Stimulated activated naive CD8-positive, alpha-beta T cell treated with anti-CD3 and anti-CD28 coated beads, Interleukin-15, Interleukin-2, amounts not matched to agents 100 ng/mL and 50 ng/mL, for 24 hours (primary cell): ENCODE measurements at regions not wholly inside any gene's neighbourhood (a gene's known extent, or its start where the extent isn't known, plus 50 kb on each side); places are given as distances from the start of the nearest gene placed in this dataset.
"Not testable (repeated sequence)": the region's sequence is repeated elsewhere in the genome, so short reads cannot be mapped to it uniquely, and the experiment has no call there.

Experiments used
- H3K27ac Mint-ChIP-seq: one replicate; pipeline ENCODE4 v1.8.0; 2021; ENCODE audit warnings: mild to moderate bottlenecking, mixed read lengths
- H3K27me3 Mint-ChIP-seq: one replicate; pipeline ENCODE4 v1.8.0; 2021; ENCODE audit warnings: mixed read lengths
- H3K36me3 Mint-ChIP-seq: one replicate; pipeline ENCODE4 v1.8.0; 2021; ENCODE audit warnings: low read depth, mixed read lengths
- H3K4me1 Mint-ChIP-seq: one replicate; pipeline ENCODE4 v1.8.0; 2021; ENCODE audit warnings: low read depth, mixed read lengths
- H3K4me3 Mint-ChIP-seq: one replicate; pipeline ENCODE4 v1.8.0; 2021; ENCODE audit warnings: mild to moderate bottlenecking, mixed read lengths
- H3K9me3 Mint-ChIP-seq: one replicate; pipeline ENCODE4 v1.8.0; 2021; ENCODE audit warnings: mixed read lengths

GRCh38 chr1:199079994-199080393 lies 441.2 kb downstream of the PTPRC start:
- Mint-ChIP-seq H3K27ac (no peak overlapping the region), H3K36me3 (no peaks in the 10 kb centered on the region), H3K4me1 (peaks cover 18% of the 10 kb centered on the region), H3K9me3 (no peaks in the 10 kb centered on the region), H3K27me3 (no peaks in the 10 kb centered on the region), H3K4me3 (no peak overlapping the region)

- Mint-ChIP-seq H3K4me1 (peaks cover 18% of the 10 kb centered on the region), H3K36me3 (no peaks in the 10 kb centered on the region), H3K4me3 (no peak overlapping the region), H3K27ac (no peak overlapping the region), H3K27me3 (no peaks in the 10 kb centered on the region), H3K9me3 (no peaks in the 10 kb centered on the region)
These were observed 442.9 kb downstream of the PTPRC start for GRCh38 chr1:199081739-199082138.

- Mint-ChIP-seq H3K27ac (no peak overlapping the region), H3K9me3 (no peaks in the 10 kb centered on the region), H3K4me1 (peaks cover 24% of the 10 kb centered on the region), H3K27me3 (no peaks in the 10 kb centered on the region), H3K36me3 (no peaks in the 10 kb centered on the region), H3K4me3 (no peak overlapping the region)
These were observed 444.0 kb downstream of the PTPRC start for GRCh38 chr1:199082778-199083389.

GRCh38 chr1:199083680-199084079 lies 444.8 kb downstream of the PTPRC start:
- no peak overlapping the region for H3K4me3 Mint-ChIP-seq
- H3K27ac Mint-ChIP-seq: no peak overlapping the region
- no peaks in the 10 kb centered on the region for H3K9me3 Mint-ChIP-seq
- H3K27me3 Mint-ChIP-seq: no peaks in the 10 kb centered on the region
- H3K4me1 Mint-ChIP-seq: peaks cover 31% of the 10 kb centered on the region
- H3K36me3 Mint-ChIP-seq: no peaks in the 10 kb centered on the region

- peaks cover 37% of the 10 kb centered on the region for H3K4me1 Mint-ChIP-seq
These were observed 445.5 kb downstream of the PTPRC start for GRCh38 chr1:199084293-199084692.

GRCh38 chr1:199085903-199086302 lies 447.1 kb downstream of the PTPRC start:
- Mint-ChIP-seq H3K36me3 (no peaks in the 10 kb centered on the region), H3K4me3 (no peak overlapping the region), H3K4me1 (peaks cover 53% of the 10 kb centered on the region), H3K27ac (no peak overlapping the region), H3K9me3 (no peaks in the 10 kb centered on the region), H3K27me3 (no peaks in the 10 kb centered on the region)

More at GRCh38 chr1:199084293-199084692, 445.5 kb downstream of the PTPRC start:
- Mint-ChIP-seq H3K36me3 (no peaks in the 10 kb centered on the region), H3K9me3 (no peaks in the 10 kb centered on the region), H3K27ac (no peak overlapping the region), H3K4me3 (no peak overlapping the region), H3K27me3 (no peaks in the 10 kb centered on the region)

GRCh38 chr1:199087144-199087543 lies 448.3 kb downstream of the PTPRC start:
- H3K36me3 Mint-ChIP-seq: no peaks in the 10 kb centered on the region
- no peak overlapping the region for H3K4me3 Mint-ChIP-seq
- peaks cover 45% of the 10 kb centered on the region for H3K4me1 Mint-ChIP-seq
- H3K27ac Mint-ChIP-seq: no peak overlapping the region
- H3K9me3 Mint-ChIP-seq: no peaks in the 10 kb centered on the region
- no peaks in the 10 kb centered on the region for H3K27me3 Mint-ChIP-seq

GRCh38 chr1:199089393-199090122 lies 450.7 kb downstream of the PTPRC start:
- no peaks in the 10 kb centered on the region for H3K27me3 Mint-ChIP-seq
- H3K36me3 Mint-ChIP-seq: no peaks in the 10 kb centered on the region
- H3K4me1 Mint-ChIP-seq: peaks cover 37% of the 10 kb centered on the region
- no peaks in the 10 kb centered on the region for H3K9me3 Mint-ChIP-seq
- no peak overlapping the region for H3K4me3 Mint-ChIP-seq
- no peak overlapping the region for H3K27ac Mint-ChIP-seq

GRCh38 chr1:199095628-199096027 lies 456.8 kb downstream of the PTPRC start:
- not testable (repeated sequence) for H3K4me3 Mint-ChIP-seq, H3K27ac Mint-ChIP-seq, H3K27me3 Mint-ChIP-seq, H3K36me3 Mint-ChIP-seq, H3K9me3 Mint-ChIP-seq
- H3K4me1 Mint-ChIP-seq: peaks cover 15% of the 10 kb centered on the region

GRCh38 chr1:199096591-199096990 lies 457.8 kb downstream of the PTPRC start:
- Mint-ChIP-seq H3K9me3 (no peaks in the 10 kb centered on the region), H3K4me1 (peaks cover 12% of the 10 kb centered on the region), H3K27me3 (no peaks in the 10 kb centered on the region), H3K36me3 (no peaks in the 10 kb centered on the region), H3K27ac (no peak overlapping the region), H3K4me3 (no peak overlapping the region)

GRCh38 chr1:199098468-199098867 lies 459.6 kb downstream of the PTPRC start:
- peaks cover 16% of the 10 kb centered on the region for H3K4me1 Mint-ChIP-seq

GRCh38 chr1:199101139-199101538 lies 462.3 kb downstream of the PTPRC start:
- H3K36me3 Mint-ChIP-seq: no peaks in the 10 kb centered on the region
- no peak overlapping the region for H3K27ac Mint-ChIP-seq
- H3K9me3 Mint-ChIP-seq: peaks cover 13% of the 10 kb centered on the region
- H3K4me3 Mint-ChIP-seq: no peak overlapping the region
- H3K27me3 Mint-ChIP-seq: no peaks in the 10 kb centered on the region
- peaks cover 11% of the 10 kb centered on the region for H3K4me1 Mint-ChIP-seq

More at GRCh38 chr1:199098468-199098867, 459.6 kb downstream of the PTPRC start:
- Mint-ChIP-seq H3K9me3 (peaks cover 4% of the 10 kb centered on the region), H3K4me3 (no peak overlapping the region), H3K36me3 (no peaks in the 10 kb centered on the region), H3K27me3 (no peaks in the 10 kb centered on the region), H3K27ac (no peak overlapping the region)

- Mint-ChIP-seq H3K4me3 (no peak overlapping the region), H3K27ac (no peak overlapping the region), H3K9me3 (peaks cover 14% of the 10 kb centered on the region), H3K27me3 (no peaks in the 10 kb centered on the region), H3K4me1 (peaks cover 11% of the 10 kb centered on the region), H3K36me3 (peaks cover 3% of the 10 kb centered on the region)
These were observed 462.8 kb downstream of the PTPRC start for GRCh38 chr1:199101635-199102034.

GRCh38 chr1:199102239-199102638 lies 463.4 kb downstream of the PTPRC start:
- H3K4me1 Mint-ChIP-seq: peaks cover 11% of the 10 kb centered on the region
- H3K27ac Mint-ChIP-seq: no peak overlapping the region
- peaks cover 14% of the 10 kb centered on the region for H3K9me3 Mint-ChIP-seq
- no peaks in the 10 kb centered on the region for H3K27me3 Mint-ChIP-seq
- H3K4me3 Mint-ChIP-seq: no peak overlapping the region
- peaks cover 4% of the 10 kb centered on the region for H3K36me3 Mint-ChIP-seq

GRCh38 chr1:199109160-199109559 lies 470.3 kb downstream of the PTPRC start:
- peaks cover 10% of the 10 kb centered on the region for H3K9me3 Mint-ChIP-seq
- no peak overlapping the region for H3K27ac Mint-ChIP-seq
- no peaks in the 10 kb centered on the region for H3K27me3 Mint-ChIP-seq

GRCh38 chr1:199112365-199112764 lies 473.5 kb downstream of the PTPRC start:
- Mint-ChIP-seq H3K36me3 (no peaks in the 10 kb centered on the region), H3K4me1 (peaks cover 8% of the 10 kb centered on the region), H3K4me3 (no peak overlapping the region), H3K27ac (no peak overlapping the region), H3K9me3 (no peaks in the 10 kb centered on the region), H3K27me3 (no peaks in the 10 kb centered on the region)

More at GRCh38 chr1:199109160-199109559, 470.3 kb downstream of the PTPRC start:
- Mint-ChIP-seq H3K4me1 (no peaks in the 10 kb centered on the region), H3K4me3 (no peak overlapping the region), H3K36me3 (peaks cover 4% of the 10 kb centered on the region)
